ENCODE measurements at regions not wholly inside any gene's neighbourhood (a gene's known extent, or its start where the extent isn't known, plus 50 kb on each side); places are given as distances from the start of the nearest gene placed in this dataset.

DNA sequence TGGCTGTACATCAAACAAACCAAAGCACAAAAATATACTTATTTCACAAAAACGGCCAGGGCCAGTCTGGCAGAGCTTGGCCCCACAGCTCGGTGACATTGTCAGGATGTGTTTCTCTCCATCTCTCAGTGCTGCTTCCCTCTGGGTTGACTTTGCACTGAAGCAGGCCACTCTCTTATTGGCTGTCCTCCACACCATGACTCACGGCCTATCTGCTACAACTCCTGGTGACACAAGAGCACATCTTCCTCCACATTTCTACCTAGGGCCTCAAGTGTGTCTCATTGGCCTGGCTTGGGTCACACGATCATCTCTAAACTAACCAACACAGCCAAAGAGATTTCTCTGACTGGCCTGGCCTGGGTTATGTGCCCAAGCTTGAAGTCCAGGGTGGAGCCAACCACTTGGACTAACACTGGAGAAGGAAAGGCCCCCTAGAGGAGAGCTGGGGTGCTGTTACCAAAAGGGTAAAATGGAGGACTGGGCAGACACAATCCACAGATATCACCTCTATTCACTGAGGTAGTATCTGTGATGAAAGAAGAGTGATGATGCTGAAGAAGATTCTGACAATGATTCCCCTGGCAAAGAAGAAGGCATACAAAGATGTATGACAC, 159.8 kb upstream of the TSHZ2 start:
- no peak for DNase-seq (ENCODE audit: low read depth)
- no peak for TF ChIP-seq CTCF (conservative IDR thresholded peaks at IDR 0.05; ENCODE audit: low read length)
- H3K4me3 ChIP-seq (ENCODE audit: low read length) = no peak overlapping the region

GRCh38 chr20:52809003-52809402, 163.2 kb upstream of the TSHZ2 start:
- DNase-seq (ENCODE audit: low read depth) = no peak
- H3K4me3 ChIP-seq (ENCODE audit: low read length) = no peak overlapping the region
- TF ChIP-seq CTCF (conservative IDR thresholded peaks at IDR 0.05; ENCODE audit: low read length) = no peak

DNA sequence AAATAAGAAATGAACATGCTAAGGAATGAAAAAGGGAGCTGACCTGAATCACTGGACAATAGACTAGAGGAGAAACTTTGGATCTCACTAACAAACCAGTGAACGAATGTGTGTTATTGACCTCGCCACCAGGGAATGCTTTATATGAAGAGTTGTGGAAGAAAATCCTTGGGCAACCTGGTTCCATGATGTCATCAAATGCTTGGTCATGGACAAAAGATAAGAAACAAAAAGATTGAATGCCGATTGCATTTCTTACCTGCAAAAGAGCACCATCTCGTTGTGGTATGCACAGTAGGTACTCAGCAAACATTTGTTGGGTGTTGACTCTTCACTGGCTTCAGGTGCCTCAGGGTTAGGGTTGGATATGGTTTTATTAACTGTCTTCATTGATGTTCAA, 165.2 kb upstream of the TSHZ2 start:
- H3K4me3 ChIP-seq (ENCODE audit: low read length) = no peak overlapping the region
- DNase-seq (ENCODE audit: low read depth) = no peak
- no peak for TF ChIP-seq CTCF (conservative IDR thresholded peaks at IDR 0.05; ENCODE audit: low read length)

- DNase-seq (ENCODE audit: low read depth) = no peak
- no peak overlapping the region for H3K4me3 ChIP-seq (ENCODE audit: low read length)
- TF ChIP-seq CTCF (conservative IDR thresholded peaks at IDR 0.05; ENCODE audit: low read length) = no peak
Measured at GRCh38 chr20:52805843-52806242, 166.3 kb upstream of the TSHZ2 start.

- H3K4me3 ChIP-seq (ENCODE audit: low read length) = no peak overlapping the region
- no peak for TF ChIP-seq CTCF (conservative IDR thresholded peaks at IDR 0.05; ENCODE audit: low read length)
- DNase-seq (ENCODE audit: low read depth) = no peak
Measured at GRCh38 chr20:52805296-52805571, 166.9 kb upstream of the TSHZ2 start.

- H3K4me3 ChIP-seq (ENCODE audit: low read length) = no peak overlapping the region
- DNase-seq (ENCODE audit: low read depth) = no peak
- TF ChIP-seq CTCF (conservative IDR thresholded peaks at IDR 0.05; ENCODE audit: low read length) = no peak
Measured at GRCh38 chr20:52804497-52805295, 167.5 kb upstream of the TSHZ2 start.

DNA sequence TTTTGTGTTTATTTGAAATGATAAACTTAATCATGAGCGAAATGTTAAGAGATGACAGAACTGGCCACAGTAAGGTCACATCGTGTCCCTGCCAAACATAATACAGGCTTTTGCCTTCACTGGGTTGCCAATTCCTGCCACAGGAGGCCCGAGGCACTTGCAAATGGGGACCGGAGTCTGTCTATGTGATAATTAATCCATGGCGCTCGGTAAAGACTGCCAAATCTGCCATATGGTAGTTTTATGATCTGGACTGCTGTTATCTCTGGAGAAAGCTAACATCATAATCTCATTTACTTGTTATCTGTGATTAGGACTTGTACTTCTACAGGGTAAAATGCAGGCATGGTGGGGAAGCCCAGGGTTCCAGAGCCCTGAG, 170.5 kb upstream of the TSHZ2 start:
- no peak overlapping the region for H3K4me3 ChIP-seq (ENCODE audit: low read length)
- no peak for DNase-seq (ENCODE audit: low read depth)
- no peak for TF ChIP-seq CTCF (conservative IDR thresholded peaks at IDR 0.05; ENCODE audit: low read length)

Data from AG10803 (cell line).